ENCODE measurements at regions not wholly inside any gene's neighbourhood (a gene's known extent, or its start where the extent isn't known, plus 50 kb on each side); places are given as distances from the start of the nearest gene placed in this dataset.
A peak's percentile ranks its signal among the peaks of the same experiment; 100 is the strongest.

DNA sequence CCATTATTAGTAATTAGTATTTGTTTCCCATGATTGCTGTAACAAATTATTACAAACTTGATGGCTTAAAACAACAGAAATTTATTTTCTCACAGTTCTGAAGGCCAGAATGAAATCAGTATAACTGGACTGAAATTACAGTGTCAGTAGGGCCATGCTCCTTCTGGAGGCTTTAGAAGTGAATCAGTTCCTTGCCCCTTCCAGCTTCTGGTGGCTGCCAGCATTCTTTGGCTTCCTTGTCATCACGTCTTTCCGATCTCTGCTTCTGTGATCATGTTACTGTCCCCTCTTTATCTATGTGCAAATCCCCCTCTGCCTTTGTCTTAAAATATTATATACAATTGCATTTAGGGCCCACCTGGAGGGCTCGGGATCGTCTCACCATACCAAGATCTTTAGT, 92.0 kb downstream of the FOXB1 start:
- H3K27me3 ChIP-seq (ENCODE audit: control insufficient read depth, insufficient read depth, low read length): no peaks in the 10 kb centered on the region
- no peak overlapping the region for H3K9ac ChIP-seq (ENCODE audit: low read depth, low read length)
- H3K4me1 ChIP-seq (ENCODE audit: control insufficient read depth, insufficient read depth, low read length): no peaks in the 10 kb centered on the region

DNA sequence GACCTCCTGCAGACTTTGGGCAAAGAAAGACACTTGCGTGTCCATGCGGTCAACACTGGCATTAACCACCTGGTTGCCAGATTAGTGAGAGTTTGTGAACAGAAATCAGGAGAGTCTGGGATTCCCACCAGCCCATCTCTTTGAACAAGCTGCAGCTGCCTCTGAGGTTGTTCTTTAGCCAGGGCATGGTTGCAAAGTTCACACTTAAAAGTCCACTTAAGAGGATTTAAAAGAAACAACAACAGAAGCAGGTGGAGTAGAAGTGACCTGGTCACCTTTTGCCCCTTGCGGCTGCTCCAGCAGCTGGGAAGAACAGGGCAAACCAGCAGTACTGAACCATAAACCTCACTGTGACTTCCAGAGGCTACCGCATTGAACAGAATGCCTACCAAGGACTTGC, 97.3 kb downstream of the FOXB1 start:
- H3K9ac ChIP-seq (ENCODE audit: low read depth, low read length): no peak overlapping the region

More for the DNA sequence above, 92.0 kb downstream of the FOXB1 start:
- Histone ChIP-seq H3K4me3 (ENCODE audit: low read depth, low read length) (no peak overlapping the region), H3K9me3 (ENCODE audit: control insufficient read depth, insufficient read depth, low read length) (peaks cover 3% of the 10 kb centered on the region), H3K36me3 (ENCODE audit: control insufficient read depth, insufficient read depth, low read length) (no peaks in the 10 kb centered on the region)

DNA sequence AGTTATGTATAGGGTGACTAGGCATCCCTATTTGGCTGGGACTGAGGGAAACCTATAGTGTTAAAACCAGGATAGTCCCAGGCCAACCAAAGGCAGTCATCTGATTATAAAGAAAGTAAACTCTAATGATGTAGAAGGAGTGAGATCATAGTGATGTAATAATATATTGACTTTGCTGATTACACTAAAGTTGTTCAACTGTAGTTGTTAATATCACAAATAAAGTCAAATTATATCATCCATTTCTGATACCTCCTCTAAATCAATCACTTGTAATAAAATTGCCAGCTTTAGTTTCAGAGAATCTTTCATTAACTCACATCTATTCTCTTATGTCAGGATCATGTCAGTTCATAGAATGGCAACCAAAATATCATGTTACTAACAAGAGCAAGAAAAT, 98.6 kb downstream of the FOXB1 start:
- no peaks in the 10 kb centered on the region for H3K4me1 ChIP-seq (ENCODE audit: control insufficient read depth, insufficient read depth, low read length)
- no peak overlapping the region for H3K9ac ChIP-seq (ENCODE audit: low read depth, low read length)
- H3K4me3 ChIP-seq (ENCODE audit: low read depth, low read length): no peak overlapping the region
- no peaks in the 10 kb centered on the region for H3K36me3 ChIP-seq (ENCODE audit: control insufficient read depth, insufficient read depth, low read length)
- no peaks in the 10 kb centered on the region for H3K9me3 ChIP-seq (ENCODE audit: control insufficient read depth, insufficient read depth, low read length)
- H3K27me3 ChIP-seq (ENCODE audit: control insufficient read depth, insufficient read depth, low read length): no peaks in the 10 kb centered on the region

More for the DNA sequence above, 97.3 kb downstream of the FOXB1 start:
- H3K4me1 ChIP-seq (ENCODE audit: control insufficient read depth, insufficient read depth, low read length): no peaks in the 10 kb centered on the region
- no peaks in the 10 kb centered on the region for H3K27me3 ChIP-seq (ENCODE audit: control insufficient read depth, insufficient read depth, low read length)
- H3K4me3 ChIP-seq (ENCODE audit: low read depth, low read length): no peak overlapping the region
- no peaks in the 10 kb centered on the region for H3K36me3 ChIP-seq (ENCODE audit: control insufficient read depth, insufficient read depth, low read length)
- peaks cover 3% of the 10 kb centered on the region for H3K9me3 ChIP-seq (ENCODE audit: control insufficient read depth, insufficient read depth, low read length)

DNA sequence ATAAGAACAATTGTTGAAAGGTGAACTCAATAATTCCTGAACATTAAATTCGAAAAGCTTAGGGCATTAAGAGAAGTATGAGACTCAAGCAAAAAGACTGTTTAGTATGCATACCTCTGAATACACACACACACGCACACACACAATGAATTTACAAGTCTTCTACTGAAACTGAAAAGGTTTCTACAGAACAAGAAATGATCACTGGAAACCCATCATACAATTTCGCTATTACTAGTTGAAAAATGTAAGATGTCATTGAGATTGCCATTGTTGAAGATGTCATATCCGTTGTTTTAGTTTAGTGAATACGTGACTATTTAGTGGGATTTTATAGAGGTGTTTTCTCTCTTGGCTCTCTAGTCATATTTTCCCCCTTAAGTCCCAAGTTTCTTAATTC, 106.8 kb downstream of the FOXB1 start:
- no peaks in the 10 kb centered on the region for H3K36me3 ChIP-seq (ENCODE audit: control insufficient read depth, insufficient read depth, low read length)
- peaks cover 11% of the 10 kb centered on the region for H3K4me1 ChIP-seq (ENCODE audit: control insufficient read depth, insufficient read depth, low read length)
- no peaks in the 10 kb centered on the region for H3K9me3 ChIP-seq (ENCODE audit: control insufficient read depth, insufficient read depth, low read length)
- peaks cover under 1% of the 10 kb centered on the region for H3K27me3 ChIP-seq (ENCODE audit: control insufficient read depth, insufficient read depth, low read length)
- no peak overlapping the region for H3K9ac ChIP-seq (ENCODE audit: low read depth, low read length)
- H3K4me3 ChIP-seq (ENCODE audit: low read depth, low read length): no peak overlapping the region

DNA sequence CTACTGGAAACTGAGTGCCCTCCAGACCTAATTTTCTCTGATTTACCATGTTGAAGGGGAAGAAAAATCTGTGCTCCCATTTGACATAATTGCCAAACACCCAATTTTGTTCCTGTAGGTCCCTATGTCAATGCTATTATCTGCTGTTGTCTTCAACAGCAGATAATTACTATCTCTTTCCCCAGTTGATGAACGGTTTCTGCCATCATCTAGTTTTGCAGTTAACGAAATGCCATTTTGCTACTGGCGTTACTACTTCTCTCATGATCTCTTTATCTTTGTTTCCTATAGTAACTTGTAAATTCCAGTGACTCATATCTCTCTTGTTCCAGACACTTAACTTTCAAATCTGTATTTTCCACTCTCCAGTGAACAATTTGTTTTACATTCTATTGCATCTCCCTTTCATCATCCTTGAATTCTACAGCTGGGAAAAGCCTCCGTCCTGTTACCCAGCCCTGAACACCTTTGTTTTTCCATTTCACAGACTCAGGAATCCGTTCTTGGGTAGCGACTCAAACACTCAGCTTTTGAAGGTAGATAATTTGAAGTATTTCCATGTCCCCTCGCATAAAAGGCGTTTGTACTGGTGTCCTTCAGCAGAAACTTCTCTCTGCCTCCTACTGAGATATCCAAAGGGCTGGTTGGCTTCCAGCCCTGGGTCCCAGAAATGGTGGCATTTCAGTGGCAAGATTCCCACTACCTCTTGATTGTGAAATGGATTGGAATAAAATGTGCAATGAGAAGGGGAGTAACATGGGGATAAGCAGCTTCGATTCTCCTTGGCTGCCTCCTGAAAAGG, 111.7 kb downstream of the FOXB1 start:
- Histone ChIP-seq H3K27me3 (ENCODE audit: control insufficient read depth, insufficient read depth, low read length) (peaks cover 6% of the 10 kb centered on the region), H3K9me3 (ENCODE audit: control insufficient read depth, insufficient read depth, low read length) (no peaks in the 10 kb centered on the region), H3K4me3 (ENCODE audit: low read depth, low read length) (no peak overlapping the region), H3K4me1 (ENCODE audit: control insufficient read depth, insufficient read depth, low read length) (peaks cover 49% of the 10 kb centered on the region), H3K36me3 (ENCODE audit: control insufficient read depth, insufficient read depth, low read length) (no peaks in the 10 kb centered on the region), H3K9ac (ENCODE audit: low read depth, low read length) (no peak overlapping the region)

DNA sequence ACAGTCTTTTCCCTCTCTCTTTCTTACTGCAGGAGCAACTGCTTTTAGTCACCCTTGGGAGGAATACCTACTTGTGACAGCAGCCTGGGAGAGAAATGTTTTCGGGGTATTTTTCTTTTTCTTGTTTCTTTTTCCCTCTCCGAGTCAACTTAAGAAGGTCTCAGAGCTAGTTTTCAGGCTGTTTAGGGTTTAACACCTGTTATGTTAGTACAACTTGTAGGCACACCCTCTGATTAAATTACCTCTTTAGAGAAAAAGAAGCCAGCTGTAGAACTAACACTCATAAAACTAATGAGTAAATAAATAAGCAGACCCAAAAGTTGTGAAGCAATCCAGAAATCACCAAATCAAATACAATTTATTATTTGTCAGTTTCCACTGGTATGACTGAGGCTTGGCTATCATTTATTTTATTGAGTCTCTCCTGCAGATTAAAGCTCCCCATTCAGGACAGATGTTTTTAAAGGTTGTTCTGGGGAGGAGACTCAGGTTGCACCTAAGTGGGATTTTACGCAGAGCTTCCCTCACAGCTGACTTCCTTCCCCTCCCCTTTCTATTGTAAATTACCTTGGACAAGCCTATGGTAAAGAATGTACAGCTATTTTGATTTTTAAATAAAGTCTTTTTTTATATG, 112.5 kb downstream of the FOXB1 start:
- Histone ChIP-seq H3K4me1 (ENCODE audit: control insufficient read depth, insufficient read depth, low read length) (peaks cover 56% of the 10 kb centered on the region), H3K9me3 (ENCODE audit: control insufficient read depth, insufficient read depth, low read length) (no peaks in the 10 kb centered on the region), H3K4me3 (ENCODE audit: low read depth, low read length) (no peak overlapping the region), H3K9ac (ENCODE audit: low read depth, low read length) (no peak overlapping the region), H3K27me3 (ENCODE audit: control insufficient read depth, insufficient read depth, low read length) (peaks cover 14% of the 10 kb centered on the region), H3K36me3 (ENCODE audit: control insufficient read depth, insufficient read depth, low read length) (no peaks in the 10 kb centered on the region)

DNA sequence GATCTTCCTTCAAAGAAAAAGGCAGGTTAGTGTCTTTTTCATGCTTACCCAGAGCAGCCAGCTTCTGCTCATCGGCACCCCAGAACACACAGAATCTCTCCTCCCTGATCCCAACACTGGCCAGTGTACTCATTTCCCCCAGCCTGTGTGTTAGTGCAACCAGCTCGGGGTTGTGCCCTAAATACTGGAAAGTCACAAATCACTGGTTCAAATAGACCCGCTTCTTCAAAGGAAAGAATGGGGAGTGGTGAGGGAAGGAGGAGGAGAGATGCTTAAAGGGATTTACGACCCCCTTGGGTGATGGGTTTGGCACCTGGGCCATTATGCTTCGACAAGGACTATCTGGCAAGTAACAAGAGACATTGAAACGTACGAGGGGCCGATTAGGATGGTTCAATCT, 114.0 kb downstream of the FOXB1 start:
- peaks cover 60% of the 10 kb centered on the region for H3K4me1 ChIP-seq (ENCODE audit: control insufficient read depth, insufficient read depth, low read length)
- H3K27me3 ChIP-seq (ENCODE audit: control insufficient read depth, insufficient read depth, low read length): peaks cover 28% of the 10 kb centered on the region
- no peaks in the 10 kb centered on the region for H3K36me3 ChIP-seq (ENCODE audit: control insufficient read depth, insufficient read depth, low read length)
- no peaks in the 10 kb centered on the region for H3K9me3 ChIP-seq (ENCODE audit: control insufficient read depth, insufficient read depth, low read length)
- no peak overlapping the region for H3K9ac ChIP-seq (ENCODE audit: low read depth, low read length)
- H3K4me3 ChIP-seq (ENCODE audit: low read depth, low read length): peak overlapping the region; percentile 28

DNA sequence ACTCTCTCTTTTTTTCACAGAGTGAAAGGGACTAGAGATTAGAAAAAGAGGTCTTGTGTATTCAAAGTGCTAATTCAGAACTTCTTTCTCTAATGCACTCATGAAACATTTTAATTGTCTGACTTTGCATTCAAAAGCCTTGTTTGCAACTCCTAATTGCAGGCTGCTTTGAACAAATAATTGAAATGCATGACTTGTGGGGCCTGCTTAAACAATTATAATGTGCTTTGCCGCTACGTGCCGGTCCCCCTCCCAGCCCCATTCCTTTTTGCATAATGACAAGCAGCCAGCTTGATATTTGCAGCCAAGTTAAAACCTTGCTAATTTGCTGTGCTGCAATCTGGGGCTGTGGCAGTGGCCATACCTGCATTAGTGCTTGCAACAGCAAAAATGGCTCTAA, 114.5 kb downstream of the FOXB1 start:
- Histone ChIP-seq H3K9ac (ENCODE audit: low read depth, low read length) (no peak overlapping the region), H3K27me3 (ENCODE audit: control insufficient read depth, insufficient read depth, low read length) (peaks cover 28% of the 10 kb centered on the region), H3K4me1 (ENCODE audit: control insufficient read depth, insufficient read depth, low read length) (peaks cover 60% of the 10 kb centered on the region)

DNA sequence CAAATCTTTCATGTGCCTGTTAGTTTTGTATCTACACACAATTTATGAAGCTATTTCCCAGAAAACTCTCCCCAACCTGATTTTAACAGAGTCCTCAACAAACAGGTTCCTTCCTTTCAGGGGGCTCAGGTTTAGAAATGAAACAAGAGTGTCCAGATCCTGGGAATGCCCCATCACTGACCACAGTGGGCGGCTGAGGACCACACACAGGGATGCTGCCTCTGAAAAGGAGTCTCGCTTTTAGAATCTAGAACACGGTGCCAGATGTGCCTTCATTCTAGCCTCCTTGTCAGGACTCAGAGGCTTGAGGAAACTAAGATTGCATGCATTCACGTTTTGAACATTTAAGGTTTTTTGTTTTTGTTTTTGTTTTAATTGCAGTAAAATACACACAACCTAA, 115.0 kb downstream of the FOXB1 start:
- H3K4me3 ChIP-seq (ENCODE audit: low read depth, low read length): no peak overlapping the region
- peaks cover 28% of the 10 kb centered on the region for H3K27me3 ChIP-seq (ENCODE audit: control insufficient read depth, insufficient read depth, low read length)
- peaks cover 60% of the 10 kb centered on the region for H3K4me1 ChIP-seq (ENCODE audit: control insufficient read depth, insufficient read depth, low read length)
- H3K9me3 ChIP-seq (ENCODE audit: control insufficient read depth, insufficient read depth, low read length): no peaks in the 10 kb centered on the region
- H3K36me3 ChIP-seq (ENCODE audit: control insufficient read depth, insufficient read depth, low read length): no peaks in the 10 kb centered on the region
- H3K9ac ChIP-seq (ENCODE audit: low read depth, low read length): peak overlapping the region; percentile 40

More for the DNA sequence above, 114.5 kb downstream of the FOXB1 start:
- Histone ChIP-seq H3K4me3 (ENCODE audit: low read depth, low read length) (peak overlapping the region; percentile 28), H3K9me3 (ENCODE audit: control insufficient read depth, insufficient read depth, low read length) (no peaks in the 10 kb centered on the region), H3K36me3 (ENCODE audit: control insufficient read depth, insufficient read depth, low read length) (no peaks in the 10 kb centered on the region)

DNA sequence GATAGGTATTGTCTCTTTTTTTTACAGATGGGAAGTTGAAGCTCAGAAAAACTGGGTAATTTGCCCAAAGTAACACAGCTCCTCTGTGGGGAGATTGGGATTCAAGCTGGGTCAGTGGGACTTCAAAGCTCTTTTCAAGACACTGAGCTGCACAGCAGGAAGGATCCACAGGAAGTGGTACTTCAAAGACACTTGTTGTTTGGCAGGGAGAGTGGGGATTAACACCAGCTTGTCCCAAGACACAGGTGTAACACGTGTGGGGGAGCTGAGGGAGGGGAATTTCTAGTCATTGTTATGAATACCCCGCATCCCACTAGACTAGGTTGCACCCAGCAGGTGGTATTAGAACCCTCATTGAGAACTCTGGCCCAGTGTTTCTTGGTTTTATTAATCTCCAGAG, 116.0 kb downstream of the FOXB1 start:
- no peaks in the 10 kb centered on the region for H3K9me3 ChIP-seq (ENCODE audit: control insufficient read depth, insufficient read depth, low read length)
- H3K4me3 ChIP-seq (ENCODE audit: low read depth, low read length): no peak overlapping the region
- no peaks in the 10 kb centered on the region for H3K36me3 ChIP-seq (ENCODE audit: control insufficient read depth, insufficient read depth, low read length)
- peaks cover 57% of the 10 kb centered on the region for H3K4me1 ChIP-seq (ENCODE audit: control insufficient read depth, insufficient read depth, low read length)
- peaks cover 28% of the 10 kb centered on the region for H3K27me3 ChIP-seq (ENCODE audit: control insufficient read depth, insufficient read depth, low read length)
- H3K9ac ChIP-seq (ENCODE audit: low read depth, low read length): no peak overlapping the region

DNA sequence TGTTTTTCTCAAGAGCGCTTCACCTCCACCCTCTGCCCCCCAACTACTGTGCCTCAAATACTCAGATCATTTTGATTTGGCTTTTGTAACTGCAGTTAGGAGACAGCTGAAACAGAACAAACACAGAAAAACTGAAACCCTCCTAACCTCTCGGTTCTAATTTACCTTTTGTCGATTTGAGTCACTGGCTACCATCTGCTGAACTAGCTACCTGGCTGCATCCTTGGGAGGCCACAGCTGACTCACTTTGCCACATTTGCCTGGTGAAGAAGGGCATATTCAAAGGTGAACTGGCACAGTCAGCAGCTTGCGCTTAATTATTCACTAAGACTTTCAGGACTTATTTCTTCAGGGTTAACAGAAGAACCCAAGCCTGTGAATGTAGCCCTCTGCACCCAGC, 117.7 kb downstream of the FOXB1 start:
- Histone ChIP-seq H3K36me3 (ENCODE audit: control insufficient read depth, insufficient read depth, low read length) (no peaks in the 10 kb centered on the region), H3K4me1 (ENCODE audit: control insufficient read depth, insufficient read depth, low read length) (peaks cover 44% of the 10 kb centered on the region), H3K27me3 (ENCODE audit: control insufficient read depth, insufficient read depth, low read length) (peaks cover 28% of the 10 kb centered on the region), H3K9me3 (ENCODE audit: control insufficient read depth, insufficient read depth, low read length) (no peaks in the 10 kb centered on the region), H3K4me3 (ENCODE audit: low read depth, low read length) (no peak overlapping the region), H3K9ac (ENCODE audit: low read depth, low read length) (no peak overlapping the region)

DNA sequence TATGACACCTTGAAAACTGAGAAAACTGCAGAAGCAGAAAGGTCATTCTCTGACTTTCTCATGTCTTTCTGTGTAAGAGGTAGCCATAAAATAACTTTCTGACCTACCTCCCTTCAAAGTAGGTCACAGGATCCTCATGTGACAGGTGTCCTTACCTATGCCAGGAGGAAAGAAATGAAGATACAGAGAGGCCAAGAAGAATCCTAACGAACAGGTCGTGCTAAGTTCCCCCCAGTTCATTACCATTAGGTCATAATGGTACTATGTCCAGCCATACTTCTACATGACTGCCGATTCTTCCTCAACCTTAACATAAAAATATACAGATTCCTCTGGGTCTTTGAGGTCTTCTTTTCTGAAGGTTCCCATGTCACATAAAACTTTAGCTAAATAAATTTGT, 118.6 kb downstream of the FOXB1 start:
- Histone ChIP-seq H3K9me3 (ENCODE audit: control insufficient read depth, insufficient read depth, low read length) (no peaks in the 10 kb centered on the region), H3K27me3 (ENCODE audit: control insufficient read depth, insufficient read depth, low read length) (peaks cover 28% of the 10 kb centered on the region), H3K4me1 (ENCODE audit: control insufficient read depth, insufficient read depth, low read length) (peaks cover 37% of the 10 kb centered on the region), H3K9ac (ENCODE audit: low read depth, low read length) (no peak overlapping the region), H3K36me3 (ENCODE audit: control insufficient read depth, insufficient read depth, low read length) (no peaks in the 10 kb centered on the region), H3K4me3 (ENCODE audit: low read depth, low read length) (no peak overlapping the region)
